Natural killer cell (primary cell): ENCODE measurements at regions not wholly inside any gene's neighbourhood (a gene's known extent, or its start where the extent isn't known, plus 50 kb on each side); places are given as distances from the start of the nearest gene placed in this dataset.

ENCODE experiments used
- ATAC-seq, 3 donors: fragments of 150-1000 bp in 2 of 3; fragments of 200-7000 bp in 1 of 3; cut with Tn5 transposase; 1 replicate in 1 of 3; 2 replicates in 2 of 3; pipeline ENCODE4 v1.10.0; 2021; ENCODE audit warnings: mild to moderate bottlenecking in 2 of 3, moderate library complexity in 2 of 3
- DNase-seq, 2 donors: peaks; one replicate each; pipeline versions ENCODE4 v3.0.0 to v3.0.0-alpha.2; 2013 to 2021; ENCODE audit warnings: mixed read lengths in 1 of 2
- H3K27ac ChIP-seq: one replicate; pipeline ENCODE4 v1.5.1; 2013; ENCODE audit warnings: mild to moderate bottlenecking, low read length
- H3K27me3 ChIP-seq: one replicate; pipeline ENCODE4 v1.6.1; 2013; ENCODE audit warnings: low read length; ENCODE audit not compliant: control insufficient read depth, insufficient read depth
- H3K36me3 ChIP-seq: one replicate; pipeline ENCODE4 v1.6.1; 2013; ENCODE audit warnings: low read length; ENCODE audit not compliant: control insufficient read depth, insufficient read depth
- H3K4me1 ChIP-seq: one replicate; pipeline ENCODE4 v1.6.1; 2013; ENCODE audit warnings: low read length; ENCODE audit not compliant: control insufficient read depth, insufficient read depth
- H3K4me3 ChIP-seq: one replicate; pipeline ENCODE4 v1.5.1; 2013; ENCODE audit warnings: low read length
- H3K9me3 ChIP-seq: one replicate; pipeline ENCODE4 v1.6.1; 2013; ENCODE audit warnings: low read length; ENCODE audit not compliant: control insufficient read depth, insufficient read depth
- H3K27ac Mint-ChIP-seq, 2 donors: one replicate each; pipeline ENCODE4 v1.8.0; 2022; ENCODE audit warnings: mild to moderate bottlenecking in 2 of 2, mixed read lengths in 2 of 2, moderate library complexity in 1 of 2
- H3K27me3 Mint-ChIP-seq, 2 donors: one replicate each; pipeline ENCODE4 v1.8.0; 2022; ENCODE audit warnings: low read depth in 2 of 2, mixed read lengths in 2 of 2
- H3K36me3 Mint-ChIP-seq: one replicate; pipeline ENCODE4 v1.8.0; 2022; ENCODE audit warnings: mixed read lengths
- H3K4me1 Mint-ChIP-seq, 2 donors: one replicate each; pipeline ENCODE4 v1.8.0; 2022; ENCODE audit warnings: mixed read lengths in 2 of 2
- H3K4me3 Mint-ChIP-seq: one replicate; pipeline ENCODE4 v1.8.0; 2022; ENCODE audit warnings: mild to moderate bottlenecking, moderate library complexity, mixed read lengths
- H3K9me3 Mint-ChIP-seq, 2 donors: one replicate each; pipeline ENCODE4 v1.8.0; 2022; ENCODE audit warnings: mixed read lengths in 2 of 2
- WGBS: methylation state at CpG from one replicate; pipeline ENCODE4 v1.1.7; 2013; ENCODE audit warnings: missing lambda C conversion rate; ENCODE audit not compliant: insufficient coverage; 5-methylcytosine and 5-hydroxymethylcytosine counted together
- intact Hi-C: fragments of 100-400 bp; cut with micrococcal nuclease; formaldehyde crosslinking; loops from one replicate; pipeline ENCODE4 v1.14.2; 2022
- TF ChIP-seq, protein P1 (sequence below): fragments of 200-600 bp; IDR thresholded peaks from one replicate; pipeline ENCODE4 v1.8.0; 2022; ENCODE audit warnings: antibody characterized with exemption

GRCh38 chr4:133084421-133084820, 64.7 kb upstream of the PCDH10 start:
- H3K4me1 Mint-ChIP-seq = no peaks in the 10 kb centered on the region
- H3K36me3 Mint-ChIP-seq = no peaks in the 10 kb centered on the region
- Histone ChIP-seq H3K27me3 (no peaks in the 10 kb centered on the region), H3K4me3 (no peak overlapping the region), H3K36me3 (no peaks in the 10 kb centered on the region), H3K9me3 (no peaks in the 10 kb centered on the region), H3K4me1 (no peaks in the 10 kb centered on the region), H3K27ac (no peak overlapping the region)
- DNase-seq (no peak), ATAC-seq (no peak)
- H3K27ac Mint-ChIP-seq = no peak overlapping the region
- intact Hi-C loops = no loop called here
- 60% methylated on average over 1 of the region's 1 CpG for WGBS
- TF ChIP-seq, protein P1, sequence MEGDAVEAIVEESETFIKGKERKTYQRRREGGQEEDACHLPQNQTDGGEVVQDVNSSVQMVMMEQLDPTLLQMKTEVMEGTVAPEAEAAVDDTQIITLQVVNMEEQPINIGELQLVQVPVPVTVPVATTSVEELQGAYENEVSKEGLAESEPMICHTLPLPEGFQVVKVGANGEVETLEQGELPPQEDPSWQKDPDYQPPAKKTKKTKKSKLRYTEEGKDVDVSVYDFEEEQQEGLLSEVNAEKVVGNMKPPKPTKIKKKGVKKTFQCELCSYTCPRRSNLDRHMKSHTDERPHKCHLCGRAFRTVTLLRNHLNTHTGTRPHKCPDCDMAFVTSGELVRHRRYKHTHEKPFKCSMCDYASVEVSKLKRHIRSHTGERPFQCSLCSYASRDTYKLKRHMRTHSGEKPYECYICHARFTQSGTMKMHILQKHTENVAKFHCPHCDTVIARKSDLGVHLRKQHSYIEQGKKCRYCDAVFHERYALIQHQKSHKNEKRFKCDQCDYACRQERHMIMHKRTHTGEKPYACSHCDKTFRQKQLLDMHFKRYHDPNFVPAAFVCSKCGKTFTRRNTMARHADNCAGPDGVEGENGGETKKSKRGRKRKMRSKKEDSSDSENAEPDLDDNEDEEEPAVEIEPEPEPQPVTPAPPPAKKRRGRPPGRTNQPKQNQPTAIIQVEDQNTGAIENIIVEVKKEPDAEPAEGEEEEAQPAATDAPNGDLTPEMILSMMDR = no peak
- H3K27me3 Mint-ChIP-seq = no peaks in the 10 kb centered on the region
- peaks cover 2 to 9% of the 10 kb centered on the region in 2 donors for H3K9me3 Mint-ChIP-seq
- no peak overlapping the region for H3K4me3 Mint-ChIP-seq

DNA sequence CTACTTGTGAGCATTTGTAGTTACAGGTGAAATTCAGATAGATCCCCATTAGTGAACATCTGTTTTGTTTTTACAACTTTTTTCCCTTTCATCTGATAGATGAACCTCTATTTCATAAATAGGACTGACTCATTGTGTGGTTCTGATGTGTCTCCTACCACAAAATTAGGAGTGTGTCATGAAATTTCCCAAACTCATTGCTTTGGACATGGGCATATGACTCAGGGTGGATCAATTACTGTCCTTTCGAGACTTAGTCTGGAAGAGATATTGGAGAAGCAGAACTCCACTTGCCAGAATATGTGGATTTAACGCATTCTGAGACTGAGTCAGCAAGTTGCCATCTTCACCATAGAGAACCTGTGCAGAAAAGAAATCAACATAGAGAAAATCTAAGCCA, 53.5 kb upstream of the PCDH10 start:
- intact Hi-C loops = no loop called here
- Mint-ChIP-seq H3K27ac (no peak overlapping the region), H3K36me3 (no peaks in the 10 kb centered on the region), H3K27me3 (no peaks in the 10 kb centered on the region), H3K9me3 (peaks cover 5 to 11% of the 10 kb centered on the region in 2 donors), H3K4me3 (no peak overlapping the region), H3K4me1 (no peaks in the 10 kb centered on the region)
- Histone ChIP-seq H3K36me3 (no peaks in the 10 kb centered on the region), H3K4me1 (no peaks in the 10 kb centered on the region), H3K27ac (no peak overlapping the region), H3K9me3 (no peaks in the 10 kb centered on the region), H3K27me3 (no peaks in the 10 kb centered on the region), H3K4me3 (no peak overlapping the region)
- 79% methylated on average over 2 of the region's 2 CpGs for WGBS
- no peak for DNase-seq
- no peak for ATAC-seq
- TF ChIP-seq, protein P1 = no peak

GRCh38 chr4:133096972-133097371, 52.1 kb upstream of the PCDH10 start:
- peaks cover 5 to 11% of the 10 kb centered on the region in 2 donors for H3K9me3 Mint-ChIP-seq
- Histone ChIP-seq H3K36me3 (no peaks in the 10 kb centered on the region), H3K4me1 (no peaks in the 10 kb centered on the region), H3K4me3 (no peak overlapping the region), H3K27ac (no peak overlapping the region), H3K27me3 (no peaks in the 10 kb centered on the region), H3K9me3 (no peaks in the 10 kb centered on the region)
- no peaks in the 10 kb centered on the region for H3K4me1 Mint-ChIP-seq
- no peaks in the 10 kb centered on the region for H3K36me3 Mint-ChIP-seq
- H3K27ac Mint-ChIP-seq = no peak overlapping the region
- ATAC-seq (no peak), DNase-seq (no peak)
- WGBS = 33% methylated on average over 1 of the region's 1 CpG
- TF ChIP-seq, protein P1 = no peak
- intact Hi-C loops = no loop called here
- H3K27me3 Mint-ChIP-seq = no peaks in the 10 kb centered on the region
- H3K4me3 Mint-ChIP-seq = no peak overlapping the region
